ENCODE measurements at regions not wholly inside any gene's neighbourhood (a gene's known extent, or its start where the extent isn't known, plus 50 kb on each side); places are given as distances from the start of the nearest gene placed in this dataset.

DNA sequence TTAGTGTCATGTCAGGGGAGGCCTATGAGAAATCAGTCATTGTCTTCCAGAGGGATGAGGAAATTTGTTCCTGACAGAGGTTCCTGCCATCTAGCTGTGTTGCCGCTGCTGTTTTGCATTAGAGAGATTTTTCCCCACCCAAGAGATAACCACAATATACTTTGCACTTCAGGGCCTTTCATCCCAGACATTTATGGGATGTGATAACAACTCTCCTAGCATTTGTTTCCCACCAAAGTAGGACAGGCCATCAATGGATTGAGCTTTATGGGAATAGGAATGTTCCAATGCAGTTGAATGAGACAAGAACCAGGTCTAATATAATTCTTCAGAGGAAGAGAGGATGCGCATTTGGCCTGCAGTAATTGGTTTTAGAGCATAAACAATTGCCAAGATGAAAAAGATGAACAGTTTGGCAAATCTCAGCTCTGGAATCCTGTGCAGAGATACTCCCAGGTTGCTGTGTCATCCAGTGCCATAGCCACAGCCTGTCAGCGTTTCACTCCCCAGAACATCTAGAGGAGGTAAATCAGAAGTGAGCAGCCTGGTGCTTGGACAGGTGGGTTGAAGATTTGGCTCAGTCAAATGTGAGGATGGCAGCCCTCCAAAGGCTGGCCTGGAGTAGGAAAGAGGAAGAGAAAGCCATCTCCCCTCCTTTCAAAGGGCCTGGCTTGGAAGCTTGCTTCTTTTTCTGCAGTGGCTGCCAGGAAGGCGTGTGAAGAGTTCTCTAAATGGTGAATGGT lies 93.7 kb upstream of the SETBP1 start:
- no peak for DNase-seq

DNA sequence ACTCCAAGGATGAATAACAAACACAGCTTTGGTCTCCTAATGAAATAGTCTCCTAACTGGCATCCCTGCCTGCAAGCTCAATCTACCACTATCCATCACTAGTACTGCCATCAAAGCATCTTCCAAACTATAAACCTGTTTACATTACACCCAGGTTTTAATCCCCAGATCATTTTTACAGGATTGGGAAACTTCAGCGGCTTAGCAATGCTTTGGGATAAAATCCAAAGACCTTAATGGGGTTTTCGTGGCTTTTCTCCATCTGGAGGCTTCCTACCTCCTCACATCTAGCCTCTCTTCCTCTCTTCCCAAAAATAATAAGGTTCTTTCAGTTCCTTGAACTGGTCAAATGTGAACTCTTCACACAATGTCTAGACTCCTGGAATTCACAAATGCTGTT lies 92.2 kb upstream of the SETBP1 start:
- no peak for DNase-seq

DNA sequence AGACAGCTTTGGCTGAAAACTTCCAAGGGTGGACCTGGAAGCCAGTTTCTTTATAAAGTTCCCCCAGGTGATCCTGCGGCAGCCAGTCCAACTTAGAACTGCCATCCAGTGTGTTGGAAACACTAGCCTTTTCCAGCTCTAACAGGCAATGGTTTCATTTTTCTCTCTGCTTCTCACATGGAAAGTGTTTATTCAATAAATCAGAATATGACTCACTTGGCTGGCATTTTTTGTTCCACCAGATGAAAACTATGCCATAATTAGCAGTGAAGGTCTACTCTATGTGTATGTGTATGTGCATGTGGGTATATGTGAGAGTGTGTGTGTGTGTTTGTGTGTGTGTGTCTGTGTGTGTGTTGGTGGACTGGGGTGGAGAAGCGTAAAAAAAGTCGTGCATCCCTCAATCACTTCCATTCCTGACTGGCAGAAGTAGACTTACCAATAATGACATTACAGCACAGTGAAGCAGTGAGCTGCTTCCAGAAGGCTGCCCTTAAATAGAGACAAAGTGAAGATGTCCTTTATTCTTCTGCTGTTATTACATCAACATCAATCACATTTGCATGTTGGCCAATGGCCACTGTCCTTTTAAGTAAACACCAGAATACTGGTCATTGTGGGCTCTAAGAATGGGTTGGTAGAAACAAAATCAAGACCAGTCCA lies 90.9 kb upstream of the SETBP1 start:
- no peak for DNase-seq

DNA sequence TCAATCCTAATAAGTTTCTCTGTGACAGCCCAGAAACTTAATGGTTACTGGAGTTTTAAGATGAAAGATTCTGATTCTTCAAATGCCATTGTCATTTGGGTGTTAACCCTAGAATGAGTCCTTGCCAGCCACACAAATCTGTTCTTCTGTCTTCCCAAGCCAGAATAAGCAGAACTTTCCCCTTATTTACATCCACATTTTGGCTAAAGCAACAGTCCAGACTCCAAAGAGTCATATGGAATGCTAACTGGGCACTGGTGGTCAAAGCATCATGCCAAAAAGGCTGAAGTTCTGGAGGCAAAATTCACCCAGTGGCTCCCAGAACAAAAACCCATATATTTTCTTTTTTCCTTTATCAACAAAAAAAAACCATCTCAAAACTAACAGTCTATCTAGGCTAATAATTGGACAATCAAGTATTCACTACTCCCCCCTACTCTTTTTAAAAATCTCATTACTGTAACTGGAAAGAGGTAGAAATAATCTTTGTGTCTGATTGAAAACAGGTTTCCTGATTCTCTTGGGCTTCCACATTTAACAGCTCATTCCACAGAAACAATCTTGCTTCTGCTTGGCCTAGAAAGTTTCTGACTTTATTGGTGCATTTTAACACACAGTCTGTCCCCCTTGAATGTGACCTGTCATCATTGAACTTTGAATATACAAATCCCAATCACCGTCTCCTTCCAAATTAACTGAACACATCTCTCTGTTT lies 89.6 kb upstream of the SETBP1 start:
- no peak for DNase-seq

DNA sequence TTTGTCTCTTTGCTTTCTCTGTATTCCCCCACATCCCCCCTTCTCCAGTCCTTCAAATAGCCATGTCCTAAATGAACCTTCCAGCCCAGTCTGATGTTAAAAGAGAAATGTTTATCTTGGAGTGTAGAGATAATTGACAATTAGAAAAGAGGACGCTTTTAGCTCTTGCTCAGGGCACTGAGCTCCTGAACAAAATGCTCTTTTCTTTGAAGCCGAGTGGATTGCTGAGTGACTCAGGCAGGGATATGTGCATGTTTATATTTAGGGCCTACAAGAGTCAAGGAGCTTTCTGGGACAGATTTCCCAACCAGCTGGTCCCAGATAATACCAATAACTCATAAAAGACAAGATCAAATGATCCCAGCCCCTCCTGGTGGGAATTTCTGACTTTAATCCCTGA lies 88.0 kb upstream of the SETBP1 start:
- DNase-seq = no peak

DNA sequence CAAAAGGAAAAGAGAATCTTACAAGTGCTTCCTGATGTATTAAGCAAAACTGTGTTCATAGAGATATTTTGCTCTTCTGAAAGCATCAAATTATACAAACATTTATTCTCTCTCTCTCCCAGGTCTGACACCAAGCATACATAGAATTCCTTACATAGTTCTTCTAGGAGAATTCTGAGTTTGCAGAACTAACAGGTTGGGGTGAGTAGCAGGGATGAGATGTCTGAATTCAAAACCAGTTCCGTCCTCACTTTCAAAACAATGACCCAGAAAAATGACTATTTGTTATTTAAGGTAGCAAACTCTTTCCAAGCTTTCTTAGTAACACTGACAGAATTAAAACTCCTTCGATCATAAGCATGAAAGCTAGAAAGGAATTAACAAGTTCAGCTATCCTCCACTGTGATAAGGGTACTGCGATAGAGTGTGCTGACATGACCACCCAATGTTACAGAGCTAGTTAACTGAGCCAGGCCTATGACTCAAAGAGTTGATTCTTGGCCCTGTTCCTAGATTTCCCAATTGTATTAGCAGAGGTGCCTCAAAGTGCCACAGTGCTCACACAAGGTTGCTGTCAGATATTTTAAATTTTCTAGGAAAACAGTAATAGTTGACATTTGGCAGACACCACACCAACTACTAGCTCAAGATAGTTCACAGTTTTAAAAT lies 85.8 kb upstream of the SETBP1 start:
- DNase-seq = no peak

DNA sequence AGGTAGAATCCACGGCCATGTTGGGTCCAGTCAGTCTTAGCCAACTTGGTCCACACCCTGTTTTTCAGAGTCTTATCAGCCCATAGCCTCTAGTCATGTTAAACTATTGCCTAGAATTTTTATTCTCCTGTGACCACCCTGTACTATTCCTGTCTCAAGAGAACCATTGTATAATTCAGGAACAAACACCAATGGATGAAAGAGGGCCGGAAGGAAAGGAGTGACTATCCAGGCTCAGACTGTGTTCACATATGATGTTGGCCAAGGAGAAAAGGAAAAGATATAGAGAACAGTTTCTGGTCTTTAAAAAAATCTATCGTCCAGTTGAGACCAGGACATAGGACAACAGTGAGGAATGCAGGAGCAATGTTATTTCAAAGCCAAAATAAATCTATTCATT lies 82.9 kb upstream of the SETBP1 start:
- no peak for DNase-seq

DNA sequence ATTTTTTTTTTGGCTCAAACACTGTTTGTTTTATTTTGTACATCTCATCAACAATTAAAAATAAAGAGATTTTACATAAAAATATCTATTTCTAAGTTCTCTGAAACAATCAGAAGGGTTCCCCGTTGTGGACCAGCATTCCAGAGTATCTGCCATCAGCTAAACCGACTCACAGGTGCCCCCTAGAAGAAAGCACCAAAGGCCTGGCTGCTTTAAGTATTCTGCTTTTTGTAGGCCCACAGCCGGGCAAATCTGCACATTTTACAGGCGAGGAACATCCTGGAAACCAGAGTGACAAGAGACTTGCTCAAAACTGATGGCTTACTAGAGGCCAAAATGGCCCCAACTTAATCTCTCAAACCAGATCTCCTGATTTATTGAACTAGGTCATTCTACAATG lies 82.2 kb upstream of the SETBP1 start:
- DNase-seq = no peak

DNA sequence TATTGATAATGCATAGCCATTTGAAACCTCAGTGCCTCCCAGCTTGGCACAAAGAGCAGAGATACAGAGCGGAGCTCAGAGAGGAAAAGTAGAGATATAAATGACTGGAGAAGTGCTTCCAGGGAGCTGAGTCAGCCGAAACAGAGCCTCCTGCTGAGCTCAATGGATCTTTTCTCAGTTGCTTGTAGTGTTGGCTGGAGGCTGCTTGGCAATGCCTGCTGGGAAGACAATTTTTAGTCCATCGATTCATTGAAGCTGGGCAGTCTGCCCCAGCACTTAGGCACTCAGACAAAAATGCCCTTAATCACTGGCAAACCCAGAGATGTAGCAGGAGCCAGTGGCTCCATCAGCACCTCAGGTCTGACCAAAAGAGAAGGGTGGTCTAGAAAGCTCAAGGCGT lies 81.3 kb upstream of the SETBP1 start:
- no peak for DNase-seq

DNA sequence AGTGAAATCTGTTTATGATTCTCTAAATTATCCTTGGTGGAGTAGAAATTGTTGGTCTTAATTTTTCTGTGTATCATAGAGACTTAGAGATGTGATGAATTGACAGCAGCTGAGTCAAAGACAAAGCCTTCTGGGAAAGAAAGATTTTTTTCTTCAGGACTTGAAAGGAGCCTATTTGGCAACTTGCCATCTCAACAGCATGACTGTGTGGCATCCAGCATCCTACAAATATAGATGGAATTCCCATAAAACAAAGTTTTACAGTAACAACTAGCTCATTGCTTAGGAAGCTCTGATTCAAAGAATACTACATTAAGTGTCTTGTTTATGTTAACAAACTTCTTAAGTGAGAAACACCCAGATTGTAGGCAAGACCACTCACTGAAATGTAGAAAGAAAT lies 79.2 kb upstream of the SETBP1 start:
- DNase-seq = no peak

DNA sequence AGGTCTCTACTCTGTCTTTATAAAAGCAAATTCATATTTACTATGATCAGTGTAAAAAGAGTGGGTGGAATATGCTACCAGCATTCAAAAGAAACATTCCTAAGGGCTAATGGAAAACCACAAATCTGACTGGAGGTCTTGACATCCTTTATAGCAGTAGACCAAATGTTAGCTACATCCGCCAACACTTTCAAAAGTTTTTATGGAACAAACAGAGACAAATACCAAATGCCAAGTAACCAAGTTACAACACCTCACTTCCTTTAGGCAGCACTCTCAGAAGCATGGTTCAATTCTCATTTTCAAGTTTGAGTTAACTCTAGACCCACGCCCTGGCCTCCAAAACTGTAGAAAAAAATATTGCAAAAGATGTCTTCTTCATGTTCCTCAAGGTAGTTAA lies 78.3 kb upstream of the SETBP1 start:
- no peak for DNase-seq

DNA sequence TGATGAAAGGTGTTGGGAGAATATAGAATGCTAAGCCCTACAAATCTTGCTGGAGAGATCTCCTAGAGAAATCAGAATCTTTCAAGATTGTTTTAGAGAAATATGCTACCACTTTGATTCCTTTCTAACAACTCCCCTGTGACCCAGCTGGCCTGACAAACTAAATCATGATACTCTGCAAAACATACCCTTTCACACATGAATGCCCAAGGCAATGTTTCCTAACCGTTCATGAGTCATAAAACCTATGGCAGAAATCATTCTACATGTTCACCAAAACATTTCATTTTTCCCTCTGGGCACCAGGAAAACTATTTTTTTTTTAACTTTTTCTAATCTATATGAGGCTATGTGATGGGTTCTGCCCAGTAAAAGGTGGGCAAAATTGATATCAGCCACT lies 77.8 kb upstream of the SETBP1 start:
- DNase-seq = no peak

DNA sequence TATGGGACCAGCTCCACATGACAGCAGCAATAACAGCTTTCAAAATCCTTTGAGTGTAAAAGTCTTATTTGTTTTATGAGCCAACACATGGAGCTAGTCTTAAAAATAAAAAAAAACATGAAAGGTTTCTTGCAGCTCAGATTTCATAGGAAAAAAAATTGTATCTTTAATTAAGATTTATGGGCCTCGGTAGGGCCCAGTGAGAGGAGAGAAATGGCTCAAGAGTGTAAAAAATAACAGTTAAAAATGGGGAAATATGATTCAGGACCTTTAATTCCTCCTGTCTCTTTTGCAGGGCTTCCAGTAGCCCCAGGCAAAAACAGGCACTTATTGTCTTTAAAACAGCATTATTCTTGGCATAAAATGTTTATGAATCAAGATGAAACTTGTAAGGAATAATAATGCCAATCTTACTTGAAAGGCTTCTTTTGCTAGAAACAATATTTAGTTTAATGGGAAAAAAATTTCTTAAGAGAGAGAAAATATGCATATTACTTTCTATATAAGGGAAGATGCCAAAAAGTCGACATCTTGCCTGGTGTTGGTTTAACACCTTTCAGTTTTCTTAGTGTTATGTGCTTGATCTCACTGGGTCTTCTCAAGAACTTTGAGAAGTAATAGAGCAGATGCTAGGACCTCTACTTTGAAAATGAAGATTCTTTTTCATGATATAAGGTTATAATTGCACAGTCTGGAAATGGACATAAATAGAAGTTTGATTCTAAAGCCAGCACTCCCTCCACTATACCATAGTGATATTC lies 71.3 kb upstream of the SETBP1 start:
- no peak for DNase-seq

DNA sequence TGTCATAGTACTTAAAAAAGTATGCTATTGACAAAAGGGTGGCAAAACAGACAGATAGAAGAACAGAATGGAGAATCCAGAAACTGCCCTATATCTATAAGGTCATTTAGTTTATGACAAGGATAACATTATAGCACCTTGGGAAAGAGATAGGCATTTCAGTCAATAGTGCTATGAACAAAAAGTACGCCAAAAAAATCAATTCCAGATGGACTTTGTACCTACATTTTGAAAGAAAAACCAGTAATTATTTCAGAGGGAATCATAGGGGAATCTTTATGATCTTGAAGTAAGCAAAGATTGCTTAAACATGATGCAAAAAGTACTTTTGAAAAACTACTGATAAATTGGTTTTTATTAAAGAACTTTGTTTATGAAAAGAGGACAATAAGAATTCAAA lies 59.9 kb upstream of the SETBP1 start:
- no peak for DNase-seq

DNA sequence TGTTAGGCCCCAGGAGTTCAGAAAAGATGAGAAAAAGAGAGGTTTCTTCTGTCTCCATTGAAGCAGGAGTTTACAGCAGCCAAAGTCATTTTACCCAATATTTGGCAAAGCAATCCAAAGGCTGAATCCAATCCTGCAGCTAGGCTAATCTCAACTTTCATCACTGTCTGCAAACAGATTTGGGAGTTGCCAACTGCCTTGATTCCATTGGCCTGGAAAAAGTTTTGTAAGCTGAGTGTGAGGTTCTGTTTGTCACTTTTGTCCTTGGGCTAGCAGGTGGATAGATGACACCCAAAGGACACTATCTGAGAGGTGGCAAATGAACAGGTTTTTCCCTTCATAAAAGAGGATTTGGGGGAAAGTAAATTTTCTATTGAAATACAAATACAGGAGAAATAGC lies 56.6 kb upstream of the SETBP1 start:
- no peak for DNase-seq

DNA sequence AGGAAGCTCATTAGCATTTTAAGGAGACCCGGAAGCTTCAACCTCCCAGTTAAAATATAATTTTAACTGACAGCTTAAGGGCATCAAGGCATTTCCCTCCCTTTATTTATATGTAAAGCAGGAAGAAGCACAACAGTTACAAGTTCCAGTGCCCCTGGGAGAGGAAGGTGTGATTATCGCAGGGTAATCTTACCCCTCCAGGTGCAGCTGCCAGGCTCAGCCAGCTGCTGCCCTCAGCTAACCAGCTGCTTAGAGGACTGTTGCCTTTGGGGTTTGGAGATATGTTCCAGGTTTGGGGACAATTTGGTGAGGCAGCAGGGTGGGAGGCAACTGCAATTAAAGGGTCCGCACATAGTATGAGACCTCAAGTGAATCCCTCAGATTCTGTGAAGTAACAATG lies 55.3 kb upstream of the SETBP1 start:
- no peak for DNase-seq

DNA sequence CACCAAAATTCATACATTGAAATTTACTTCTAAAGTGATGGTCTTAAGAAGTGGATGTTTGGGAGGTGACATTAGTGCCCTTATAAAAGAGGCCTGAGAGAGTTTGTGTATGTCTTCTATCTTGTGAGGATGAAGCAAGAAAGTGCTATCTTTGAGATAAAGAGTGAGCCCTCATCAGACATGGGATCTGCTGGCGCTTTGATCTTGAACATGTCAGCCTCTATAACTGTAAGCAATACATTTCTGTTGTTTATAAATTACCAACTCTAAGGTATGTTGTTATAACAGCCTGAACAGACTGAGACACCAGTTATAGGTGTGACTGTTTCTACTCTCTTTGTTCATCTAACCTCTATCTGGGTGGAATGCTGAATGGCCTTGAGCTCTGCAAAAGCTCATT lies 54.5 kb upstream of the SETBP1 start:
- no peak for DNase-seq

DNA sequence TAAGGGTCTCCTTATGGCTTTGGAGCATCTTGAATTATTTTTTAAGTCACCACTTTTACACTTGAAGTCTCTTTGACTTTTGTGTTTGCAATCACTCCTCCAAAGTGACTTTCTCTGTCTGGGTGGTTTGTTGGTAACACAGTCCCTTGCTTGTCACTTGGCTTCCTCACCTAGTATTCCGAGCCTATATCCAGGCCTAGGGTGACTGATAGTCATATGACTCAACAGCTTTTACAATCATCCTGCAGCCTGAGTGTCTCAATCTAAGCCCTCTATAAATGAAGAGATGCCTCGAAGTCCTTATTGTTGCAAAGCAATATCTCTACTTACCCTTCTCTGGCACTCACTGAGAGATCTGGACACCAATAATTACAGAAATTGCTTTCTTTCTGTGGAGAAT lies 53.9 kb upstream of the SETBP1 start:
- DNase-seq = no peak

DNA sequence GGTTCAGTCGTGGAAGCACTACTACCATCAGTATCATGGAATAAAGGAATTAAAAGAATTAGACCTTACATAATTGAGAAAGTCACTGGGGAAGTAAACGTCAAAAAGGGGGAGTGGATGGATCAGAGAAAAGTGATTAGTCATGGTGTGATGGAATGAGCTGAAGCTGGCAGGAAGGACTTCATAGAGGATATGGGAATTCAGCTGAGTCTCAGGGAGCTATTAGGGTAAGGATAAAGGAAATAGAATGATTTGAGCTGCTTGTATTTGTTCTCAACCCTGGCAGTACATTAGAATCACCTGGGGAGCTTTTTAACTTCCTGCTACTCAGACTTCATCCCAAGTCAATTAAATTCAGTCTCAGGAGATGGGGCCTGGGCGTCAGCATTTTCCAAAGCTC lies 53.4 kb upstream of the SETBP1 start:
- no peak for DNase-seq

DNA sequence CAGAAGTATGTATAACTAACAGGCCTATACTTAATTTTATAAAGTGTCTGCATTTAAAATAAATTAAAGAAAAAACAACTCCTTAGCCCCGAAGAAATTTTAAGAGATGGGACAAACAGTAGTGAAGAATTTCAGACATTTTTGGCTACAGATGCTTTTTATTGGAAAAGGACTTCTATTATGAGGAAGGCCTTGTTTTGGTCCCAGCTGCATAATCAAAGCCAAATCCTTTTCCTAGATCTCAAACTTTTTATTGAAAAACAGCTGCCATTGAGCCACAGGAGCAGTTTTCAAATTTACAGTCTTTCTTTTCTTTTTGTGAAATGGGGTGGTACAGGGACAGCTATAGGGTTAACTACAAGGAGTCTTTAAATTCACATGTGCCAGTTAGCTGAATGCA lies 51.3 kb upstream of the SETBP1 start:
- no peak for DNase-seq

DNA sequence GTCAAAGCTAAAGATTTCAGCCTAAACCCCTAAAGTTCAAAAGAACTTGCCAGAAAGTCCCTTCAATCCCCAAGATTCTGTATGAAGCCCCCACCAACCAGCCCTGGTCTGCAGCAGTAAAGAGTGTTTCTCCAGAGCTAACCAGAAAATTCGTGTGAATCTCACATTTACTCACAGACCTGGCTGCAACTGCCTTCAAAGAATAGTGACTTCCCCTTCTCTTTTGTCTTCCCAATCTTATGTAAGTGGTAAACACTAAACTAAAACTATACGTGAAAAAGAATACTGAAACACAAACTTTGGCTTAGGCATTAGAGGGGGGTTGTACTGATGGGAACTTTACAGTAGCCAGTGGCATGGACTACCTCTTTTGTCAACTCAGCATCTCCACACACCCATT lies 50.6 kb upstream of the SETBP1 start:
- DNase-seq = no peak

Measured in right lung (tissue), 2 donors.